ENCODE measurements at regions not wholly inside any gene's neighbourhood (a gene's known extent, or its start where the extent isn't known, plus 50 kb on each side); places are given as distances from the start of the nearest gene placed in this dataset.

DNA sequence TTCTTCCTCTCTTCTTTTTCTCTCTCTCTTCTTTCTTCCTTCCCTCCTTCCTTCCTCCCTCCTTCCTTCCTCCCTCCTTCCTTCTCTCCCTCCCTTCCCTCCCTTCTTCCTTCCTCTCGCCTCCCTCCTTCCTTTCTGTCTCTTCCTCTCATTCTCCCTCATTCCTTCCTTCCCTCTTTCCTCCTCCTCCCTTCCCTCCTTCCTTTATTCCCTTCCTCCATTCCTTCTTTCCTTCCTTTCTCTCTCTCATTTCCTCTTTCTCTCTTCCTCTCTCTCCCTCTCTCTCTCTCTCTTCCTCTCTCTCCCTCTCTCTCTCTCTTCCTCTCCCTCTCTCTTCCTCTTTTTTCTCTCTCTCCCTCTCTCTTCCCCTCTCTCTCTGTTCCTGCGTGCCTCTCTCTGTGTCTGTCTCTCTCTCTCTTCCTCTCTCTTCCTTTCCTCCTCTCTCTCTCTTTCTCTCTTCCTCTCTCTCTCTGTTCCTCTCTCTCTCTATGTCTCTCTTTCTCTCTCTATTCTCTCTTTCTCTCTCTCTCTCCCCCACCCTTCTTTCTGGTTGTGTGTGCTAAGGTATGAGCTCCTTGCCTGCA lies 80.1 kb upstream of the PFKP start:
- no peak overlapping the region for H2BK15ac ChIP-seq (ENCODE audit: low read depth, low read length)
- H2BK120ac ChIP-seq (ENCODE audit: low read depth, low read length): no peak overlapping the region
- no peak overlapping the region for H2BK5ac ChIP-seq (ENCODE audit: low read depth, low read length, poor library complexity, severe bottlenecking)
- no peaks in the 10 kb centered on the region; the same call in 1 of the 2 replicates for H3K9me1 ChIP-seq (ENCODE audit: insufficient read depth, low read length)
- H2BK20ac ChIP-seq (ENCODE audit: low read depth, low read length): no peak overlapping the region
- no peak overlapping the region for H3K56ac ChIP-seq (ENCODE audit: extremely low read depth, insufficient read depth, low read length)
- intact Hi-C loops (cut with micrococcal nuclease) (no loop called here), dilution Hi-C loops (cut with HindIII; ENCODE audit: low sequenced_read_pairs, unreplicated experiment) (no loop called here), in situ Hi-C loops (cut with MboI; ENCODE audit: low sequenced_read_pairs) (no loop called here)
- H3K18ac ChIP-seq (ENCODE audit: low read depth, low read length): no peak overlapping the region
- H4K5ac ChIP-seq (ENCODE audit: low read depth, low read length): no peak overlapping the region
- ChIA-PET CTCF (no interaction called here), POLR2A (ENCODE audit: unreplicated experiment) (no interaction called here)
- H3K36me3 ChIP-seq (ENCODE audit: control insufficient read depth, insufficient read depth, low read length): no peaks in the 10 kb centered on the region
- H2AK5ac ChIP-seq (ENCODE audit: low read depth, low read length): no peak overlapping the region
- H2AFZ ChIP-seq (replicated peaks; ENCODE audit: low read length, poor library complexity): no peak overlapping the region
- no peak overlapping the region for H4K91ac ChIP-seq (ENCODE audit: insufficient read depth, low read depth, low read length)
- ATAC-seq (ENCODE audit: low read depth) (no peak), DNase-seq (no peak)
- no peak overlapping the region for H2AK9ac ChIP-seq (replicated peaks; ENCODE audit: low read depth, low read length, poor library complexity)
- no peak overlapping the region for H3K23ac ChIP-seq (ENCODE audit: low read depth, low read length)
- H4K8ac ChIP-seq (ENCODE audit: low read depth in 2 of 2, low read length in 2 of 2): no peak overlapping the region
- peaks cover 2% of the 10 kb centered on the region; the same call in 1 of the 2 replicates for H3K4me1 ChIP-seq (ENCODE audit: control insufficient read depth, insufficient read depth, low read length)
- H3K27ac ChIP-seq (ENCODE audit: insufficient read depth, low read length): no peak overlapping the region
- 45% methylated on average over 2 of the region's 2 CpGs; no CpG with 5 or more reads in 1 of the 2 experiments for WGBS, 2 experiments (ENCODE audit: extremely low coverage in 2 of 2, insufficient read length in 1 of 2)
- no peak overlapping the region for H3K4ac ChIP-seq (ENCODE audit: low read depth, low read length)
- no peaks in the 10 kb centered on the region for H4K20me1 ChIP-seq (ENCODE audit: insufficient read depth, low read length)
- no peak overlapping the region for H3K14ac ChIP-seq (replicated peaks; ENCODE audit: low read depth, low read length)
- H3K4me2 ChIP-seq (ENCODE audit: low read depth, low read length): no peak overlapping the region
- TF ChIP-seq CEBPB (IDR thresholded peaks at IDR 0.05; ENCODE audit: low read depth, low read length) (no peak), RAD21 (IDR thresholded peaks at IDR 0.05; ENCODE audit: low read length) (no peak), RCOR1 (IDR thresholded peaks at IDR 0.05; ENCODE audit: insufficient replicate concordance, low read length) (no peak), FOS (IDR thresholded peaks at IDR 0.05; ENCODE audit: low read depth, low read length) (no peak), SMC3 (IDR thresholded peaks at IDR 0.05; ENCODE audit: low read depth, low read length) (no peak), CHD1 (IDR thresholded peaks at IDR 0.05; ENCODE audit: low read depth, low read length) (no peak), CTCF (conservative IDR thresholded peaks at IDR 0.05; ENCODE audit: low read depth, low read length) (no peak), NFE2L2 (IDR thresholded peaks at IDR 0.05; ENCODE audit: low read depth, low read length) (no peak), MAZ (IDR thresholded peaks at IDR 0.05; ENCODE audit: borderline replicate concordance, low read depth, low read length) (no peak), POLR2A (IDR thresholded peaks at IDR 0.05; ENCODE audit: low read depth, low read length) (no peak)
- no peak overlapping the region for H3K4me3 ChIP-seq (ENCODE audit: insufficient read depth, low read depth, low read length)
- peaks cover 11% of the 10 kb centered on the region for H3K9me3 ChIP-seq (ENCODE audit: control insufficient read depth, insufficient read depth, low read length)
- no peaks in the 10 kb centered on the region; the same call in 1 of the 2 replicates for H3K27me3 ChIP-seq (ENCODE audit: control insufficient read depth, insufficient read depth, low read length)
- no peak overlapping the region for H3K9ac ChIP-seq (ENCODE audit: low read depth, low read length)
- no TSS peak for BruUV-seq (replicated peaks)
- no peaks in the 10 kb centered on the region for H3K79me1 ChIP-seq (ENCODE audit: low read depth in 1 of 2, low read length in 2 of 2)
